Skeletal muscle cell (primary cell): ENCODE measurements at regions not wholly inside any gene's neighbourhood (a gene's known extent, or its start where the extent isn't known, plus 50 kb on each side); places are given as distances from the start of the nearest gene placed in this dataset.

ENCODE experiments used
- DNase-seq: peaks from one replicate; pipeline ENCODE4 v3.0.0-alpha.2; 2010; ENCODE audit warnings: low read depth
- H3K4me3 ChIP-seq: 2 replicates; pipeline ENCODE4 v1.5.1; 2011; ENCODE audit warnings: low read depth, mild to moderate bottlenecking, control low read depth, low read length, moderate library complexity

DNA sequence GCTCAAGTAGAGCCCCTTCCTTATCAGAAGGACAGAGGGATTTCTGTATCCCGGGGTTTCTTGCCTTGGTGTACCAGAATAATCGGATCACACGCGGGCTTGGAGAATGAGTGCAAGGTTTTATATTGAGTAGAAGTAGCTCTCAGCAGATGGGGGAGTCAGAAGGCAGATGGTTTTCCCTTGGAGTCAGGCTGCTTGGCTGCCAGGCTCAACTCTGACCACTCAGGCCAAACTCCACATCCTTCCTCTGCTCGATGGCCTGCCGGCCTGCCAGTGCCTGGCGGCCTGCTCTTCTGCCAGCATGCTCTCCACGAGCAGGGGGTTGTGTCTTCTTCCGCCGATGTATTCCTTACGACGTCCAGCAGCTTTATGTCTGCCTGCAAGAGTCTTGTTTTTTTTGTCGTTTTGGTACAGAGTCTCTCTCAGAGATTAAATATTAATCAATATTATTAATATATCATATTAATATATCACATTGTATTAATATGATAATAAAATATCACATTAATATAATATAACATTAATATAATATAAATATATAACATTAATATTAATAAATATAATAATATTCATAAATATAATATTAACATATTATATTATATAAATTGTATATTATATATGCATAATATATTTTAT is 229.2 kb upstream of the WSCD1 start:
- H3K4me3 ChIP-seq = no peak overlapping the region
- DNase-seq = no peak

DNA sequence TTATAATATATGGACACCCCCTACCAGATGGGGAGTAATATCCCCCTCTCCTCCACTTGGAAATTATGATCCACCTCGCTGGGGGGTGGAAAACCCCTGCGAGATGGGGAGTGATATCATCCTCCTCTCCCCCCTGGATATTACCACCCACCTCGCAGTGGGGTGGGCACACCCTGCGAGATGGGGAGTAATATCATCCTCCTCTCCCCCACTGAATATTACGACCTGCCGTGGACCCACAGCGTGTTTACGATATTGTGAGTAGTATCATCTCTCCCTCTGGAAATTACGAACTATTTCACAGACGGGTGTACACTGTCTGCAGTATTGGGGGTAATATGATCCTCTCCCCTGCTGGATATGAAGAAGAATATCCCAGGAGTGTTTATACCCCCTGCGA is 228.3 kb upstream of the WSCD1 start:
- no peak for DNase-seq
- H3K4me3 ChIP-seq = no peak overlapping the region

GRCh38 chr17:5843366-5844026 is 226.7 kb upstream of the WSCD1 start:
- DNase-seq = no peak
- no peak overlapping the region for H3K4me3 ChIP-seq

GRCh38 chr17:5846001-5846400 is 224.2 kb upstream of the WSCD1 start:
- no peak overlapping the region for H3K4me3 ChIP-seq
- no peak for DNase-seq

DNA sequence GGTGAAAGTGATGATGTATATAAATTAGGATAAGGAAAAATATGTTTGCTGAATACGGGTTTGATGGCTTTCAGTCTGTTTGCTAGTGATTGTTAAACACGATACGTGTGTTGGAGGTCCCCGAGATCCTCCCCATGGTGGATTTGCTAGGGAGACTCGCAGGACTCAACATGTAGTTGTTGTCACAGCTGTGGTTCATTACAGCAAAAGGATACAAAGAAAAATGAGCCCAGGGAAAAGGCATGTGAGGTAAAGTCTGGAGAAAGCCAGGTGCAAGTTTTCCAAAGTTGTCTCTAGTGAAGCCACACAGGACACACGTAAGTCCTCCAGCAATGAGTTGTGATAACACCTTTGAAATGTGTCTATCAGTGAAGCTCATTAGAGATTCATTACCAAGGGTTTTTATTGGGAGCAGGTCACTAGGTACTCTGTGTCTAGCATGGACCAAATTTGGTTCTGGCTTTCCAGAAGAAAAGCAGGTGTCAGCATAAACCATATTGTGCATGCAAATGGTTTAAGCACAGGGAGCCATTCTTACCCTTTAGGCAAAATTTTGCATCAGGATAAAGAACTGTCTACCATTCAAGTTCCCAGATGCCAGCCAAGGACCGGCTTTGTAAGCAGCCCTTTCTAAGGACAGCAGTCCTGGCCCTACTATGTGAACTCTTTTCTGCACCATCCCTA is 215.2 kb upstream of the WSCD1 start:
- no peak for DNase-seq
- H3K4me3 ChIP-seq = no peak overlapping the region

DNA sequence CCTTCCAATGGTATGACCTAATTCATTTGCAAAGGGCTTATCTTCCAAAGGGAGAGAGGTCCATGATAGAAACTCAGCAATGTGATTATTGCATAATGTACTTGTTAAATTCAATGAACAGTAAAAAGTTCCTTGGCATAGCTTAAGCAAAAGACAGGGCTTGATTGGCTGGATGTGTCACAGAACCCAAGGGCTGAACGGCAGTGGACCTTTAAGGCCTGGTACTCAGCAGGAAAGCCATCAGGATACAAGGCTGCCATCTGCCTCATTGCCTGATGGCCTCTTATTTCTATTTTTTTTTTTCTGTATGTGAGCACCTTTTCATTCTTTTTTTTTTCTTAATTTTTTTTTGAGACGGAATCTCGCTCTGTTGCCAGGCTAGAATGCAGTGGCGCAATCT is 208.9 kb upstream of the WSCD1 start:
- H3K4me3 ChIP-seq = no peak overlapping the region
- no peak for DNase-seq

- H3K4me3 ChIP-seq = no peak overlapping the region
- DNase-seq = no peak
Measured at GRCh38 chr17:5861854-5862253, 208.3 kb upstream of the WSCD1 start.

DNA sequence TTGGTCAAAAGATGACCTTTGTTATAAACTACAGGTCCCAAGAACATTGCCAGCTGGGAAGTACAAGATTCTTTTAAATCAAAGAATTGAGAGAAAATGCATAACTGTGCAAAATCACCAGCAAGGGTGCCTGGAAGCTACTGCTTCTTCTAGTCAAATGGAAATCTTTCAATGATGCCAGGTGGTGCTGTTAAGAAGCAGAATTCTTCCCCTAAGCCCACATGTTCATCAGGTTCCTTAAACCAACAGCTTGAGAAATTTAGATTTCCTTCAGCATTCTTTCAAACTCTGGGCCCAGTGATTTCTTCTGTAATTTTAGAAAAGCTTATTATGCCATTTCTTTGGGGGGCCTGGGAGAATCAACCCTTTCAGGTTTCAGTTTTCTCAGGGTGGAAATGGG is 207.8 kb upstream of the WSCD1 start:
- no peak for DNase-seq
- no peak overlapping the region for H3K4me3 ChIP-seq

DNA sequence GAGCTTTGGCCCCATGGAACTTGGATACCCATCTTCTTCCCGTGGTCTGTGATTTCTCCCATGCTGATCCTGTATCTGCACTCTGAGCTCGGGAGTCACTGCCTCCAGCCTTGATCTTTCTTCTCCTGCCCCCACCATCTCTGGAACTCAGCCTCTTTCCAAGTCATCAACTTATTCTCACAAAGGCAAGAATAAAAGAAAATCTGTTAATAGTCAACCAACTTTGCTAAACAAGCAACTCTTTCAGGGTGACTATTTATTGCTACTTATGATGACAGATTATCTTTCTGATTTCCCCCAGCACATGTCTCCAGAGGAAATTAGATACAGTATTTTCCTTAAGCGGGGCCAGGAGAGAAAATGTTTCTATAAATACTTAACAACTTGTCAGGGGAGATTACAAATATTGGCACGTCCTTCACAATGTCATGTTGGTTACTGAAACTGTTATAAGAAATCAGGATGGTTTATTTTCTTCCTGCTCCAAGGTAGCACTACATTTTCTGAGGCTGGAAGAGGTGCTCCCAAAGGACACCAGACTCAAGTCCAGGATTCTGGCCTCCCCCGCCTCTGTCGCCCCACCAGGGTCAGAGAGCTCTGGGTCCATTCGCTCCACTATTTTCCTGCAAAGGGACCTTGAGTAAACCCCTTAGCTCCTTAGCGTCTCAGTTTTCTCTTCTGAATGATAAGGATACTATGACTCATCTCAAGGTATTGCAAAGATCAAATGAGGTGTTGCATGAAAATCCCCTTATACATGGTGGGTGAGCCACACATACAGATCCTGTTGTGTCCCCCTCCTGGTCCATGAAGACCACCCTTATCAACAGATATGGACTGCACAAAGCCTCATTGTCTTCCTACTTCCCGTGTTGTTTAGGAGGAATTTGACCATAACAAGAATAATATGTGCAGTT is 205.2 kb upstream of the WSCD1 start:
- H3K4me3 ChIP-seq = no peak overlapping the region
- no peak for DNase-seq

DNA sequence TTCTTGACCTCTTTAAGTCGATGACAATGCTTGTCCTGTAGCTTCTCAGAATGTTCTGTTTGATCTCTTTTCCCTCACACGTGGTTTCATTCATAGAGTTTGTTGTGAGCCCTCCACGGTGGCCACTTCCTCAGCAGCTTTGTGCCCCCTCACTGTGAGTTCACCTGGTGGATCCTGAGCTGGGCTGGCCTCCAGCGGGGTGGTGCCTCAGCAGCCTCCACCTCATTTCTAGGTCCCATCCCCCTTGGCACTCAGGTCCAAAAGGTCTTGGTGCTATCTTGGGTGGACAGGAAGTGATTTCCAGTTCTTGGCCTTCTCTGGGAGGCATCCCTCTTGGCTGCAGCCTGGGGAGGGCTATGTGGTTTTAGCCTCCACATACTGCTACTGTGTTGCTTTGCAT is 203.2 kb upstream of the WSCD1 start:
- no peak overlapping the region for H3K4me3 ChIP-seq
- DNase-seq = no peak

GRCh38 chr17:5869041-5869745 is 201.0 kb upstream of the WSCD1 start:
- no peak for DNase-seq

DNA sequence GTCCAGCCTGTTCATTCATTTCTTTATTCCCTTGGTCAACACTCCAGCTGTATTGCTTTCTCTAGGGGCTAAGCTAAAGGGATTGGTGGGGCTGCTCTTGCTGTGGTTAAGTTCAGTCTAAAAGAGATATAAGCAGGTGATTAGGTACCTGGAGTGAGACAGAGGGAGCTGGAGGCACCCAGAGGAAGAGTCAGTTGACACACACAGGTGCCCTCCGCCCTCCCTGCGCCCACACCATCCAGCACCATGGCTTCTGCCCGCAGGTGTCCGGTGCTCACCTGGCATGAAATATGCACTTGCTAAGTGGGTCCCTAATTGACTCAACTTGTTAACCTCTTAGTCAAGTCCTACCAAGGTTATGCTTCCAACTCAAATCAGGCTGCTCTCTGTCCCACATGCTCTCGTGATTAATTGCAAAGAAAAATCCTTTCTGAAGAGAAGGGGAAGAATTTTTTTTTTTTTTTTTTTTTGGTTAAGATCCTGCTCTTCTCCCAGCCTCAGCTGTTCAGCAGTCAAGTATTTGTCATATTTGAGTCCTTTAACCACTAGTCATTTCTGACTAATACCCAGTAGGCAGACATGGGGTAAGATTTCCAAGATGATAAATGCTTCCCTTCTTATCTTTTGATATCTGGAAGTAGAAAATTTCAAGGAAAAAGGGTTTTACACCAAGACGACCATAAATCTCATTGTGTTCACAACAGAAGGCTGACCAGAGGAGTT is 199.8 kb upstream of the WSCD1 start:
- no peak for DNase-seq
- no peak overlapping the region for H3K4me3 ChIP-seq

More at GRCh38 chr17:5869041-5869745, 201.0 kb upstream of the WSCD1 start:
- H3K4me3 ChIP-seq = no peak overlapping the region

DNA sequence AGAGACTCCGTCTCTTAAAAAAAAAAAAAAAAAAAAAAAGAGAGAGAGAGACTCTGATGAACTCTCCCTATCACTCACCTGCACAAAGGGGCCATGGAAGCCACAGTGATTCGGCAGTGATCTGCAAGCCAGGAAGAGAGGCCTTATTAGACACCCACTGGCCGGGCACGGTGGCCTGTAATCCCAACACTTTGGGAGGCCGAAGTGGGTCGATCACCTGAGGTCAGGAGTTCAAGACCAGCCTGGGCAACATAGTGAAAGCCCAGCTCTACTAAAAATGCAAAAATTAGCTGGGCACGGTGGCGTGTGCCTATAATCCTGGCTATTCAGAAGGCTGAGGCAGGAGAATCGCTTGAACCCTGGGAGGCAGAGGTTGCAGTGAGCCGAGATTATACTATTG is 198.5 kb upstream of the WSCD1 start:
- DNase-seq = no peak
- no peak overlapping the region for H3K4me3 ChIP-seq

DNA sequence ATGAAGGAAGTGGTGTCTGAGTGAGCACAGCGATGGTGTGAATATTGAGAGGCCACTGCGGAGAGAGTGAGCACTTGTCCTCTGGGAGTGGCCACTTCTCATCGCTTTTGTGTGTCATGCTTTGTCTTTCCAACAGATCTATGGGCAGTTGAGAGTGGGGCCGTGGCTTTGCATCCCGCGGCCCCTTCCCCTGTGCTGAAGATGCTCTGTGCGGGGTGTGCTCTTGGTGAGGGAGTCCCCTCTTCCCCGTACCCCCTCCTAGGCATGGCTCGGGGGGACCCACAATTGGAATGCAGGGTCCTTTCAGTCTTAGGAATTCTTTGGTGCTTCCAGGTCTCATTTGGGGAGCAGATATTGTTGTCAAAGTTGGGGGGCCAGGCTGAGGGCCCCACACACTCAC is 197.3 kb upstream of the WSCD1 start:
- H3K4me3 ChIP-seq = no peak overlapping the region
- no peak for DNase-seq

- H3K4me3 ChIP-seq = no peak overlapping the region
- no peak for DNase-seq
Measured at GRCh38 chr17:5873781-5874180, 196.4 kb upstream of the WSCD1 start.

GRCh38 chr17:5874486-5874885 is 195.7 kb upstream of the WSCD1 start:
- DNase-seq = no peak
- H3K4me3 ChIP-seq = no peak overlapping the region

DNA sequence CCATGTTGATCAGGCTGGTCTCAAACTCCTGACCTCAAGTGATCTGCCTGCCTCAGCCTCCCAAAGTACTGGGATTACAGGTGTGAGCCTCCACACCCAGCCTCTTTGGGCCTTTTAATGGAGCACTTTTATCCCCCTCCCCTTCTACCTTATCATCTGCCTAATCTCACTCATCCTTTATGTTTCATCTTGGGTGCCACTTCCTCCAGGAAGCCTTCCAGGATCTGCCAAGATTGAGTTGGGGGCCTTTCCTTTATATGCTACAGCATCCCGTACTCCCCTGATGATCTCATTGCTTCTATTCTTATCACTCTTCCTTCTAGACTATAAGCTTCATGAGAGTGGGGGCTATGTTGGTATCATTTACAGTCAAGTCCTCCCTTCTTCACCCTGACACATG is 192.8 kb upstream of the WSCD1 start:
- DNase-seq = no peak
- H3K4me3 ChIP-seq = no peak overlapping the region

DNA sequence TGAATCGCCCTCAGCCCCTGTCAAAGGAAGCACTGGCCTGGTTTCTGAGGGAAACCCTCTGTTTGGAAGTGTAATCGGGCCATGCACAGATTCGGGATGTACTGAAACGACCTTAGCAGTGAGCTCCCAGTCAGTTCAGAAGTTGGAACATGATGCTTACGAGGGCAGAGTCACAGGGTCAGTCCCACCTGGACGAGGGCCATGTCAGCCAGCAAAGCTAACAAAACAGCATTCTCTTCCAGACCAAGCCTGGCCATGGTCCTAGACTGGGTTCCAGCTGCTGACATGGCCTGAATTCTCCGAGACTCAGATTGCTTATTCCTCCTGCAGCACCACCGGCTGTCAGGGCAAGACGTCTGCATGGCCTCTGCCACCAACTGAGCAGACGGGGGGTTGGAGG is 192.2 kb upstream of the WSCD1 start:
- H3K4me3 ChIP-seq = no peak overlapping the region
- DNase-seq = no peak

DNA sequence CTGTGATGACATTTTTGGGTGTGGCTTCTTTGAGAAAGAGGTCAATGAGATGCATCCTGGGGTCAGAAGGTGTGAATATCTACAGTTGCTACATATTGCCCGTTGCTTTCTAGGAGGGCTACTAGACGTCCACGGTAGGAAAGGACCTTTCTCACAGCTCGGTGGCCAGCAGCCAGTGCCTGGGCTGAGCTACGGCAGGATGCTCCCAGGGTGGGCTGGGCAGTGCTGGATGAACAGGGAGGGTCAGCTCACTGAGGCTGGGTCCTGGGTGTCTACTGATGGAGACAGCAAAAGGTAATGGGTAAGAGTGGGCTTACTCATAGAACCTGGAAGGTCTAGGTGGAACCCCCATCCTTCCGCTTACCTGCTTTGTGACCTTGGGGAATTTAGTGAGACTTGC is 188.3 kb upstream of the WSCD1 start:
- DNase-seq = no peak

More for the DNA sequence above, 188.3 kb upstream of the WSCD1 start:
- H3K4me3 ChIP-seq = no peak overlapping the region
